ENCODE measurements at regions not wholly inside any gene's neighbourhood (a gene's known extent, or its start where the extent isn't known, plus 50 kb on each side); places are given as distances from the start of the nearest gene placed in this dataset.

DNA sequence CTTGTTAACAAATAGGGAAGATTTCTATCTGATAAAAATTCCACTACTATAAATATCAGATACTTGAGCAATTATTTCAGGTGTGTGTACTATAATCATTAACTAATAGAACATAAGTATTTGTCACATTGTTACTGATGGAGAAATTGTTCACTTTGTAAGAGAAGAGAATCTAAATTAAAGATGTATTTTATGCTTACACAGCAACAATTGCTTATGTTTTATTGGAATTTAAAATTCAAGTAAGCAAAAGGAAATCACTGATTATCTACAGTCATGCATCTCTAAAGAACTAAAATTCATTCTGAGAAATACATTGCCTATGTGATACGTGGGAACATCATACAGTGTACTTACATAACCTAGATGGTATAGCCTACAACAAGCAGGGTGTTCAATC is 1590.8 kb downstream of the GRIK2 start:
- TF ChIP-seq JUNB (CRISPR knock-in tag; conservative IDR thresholded peaks at IDR 0.05) (no peak), TARDBP (IDR thresholded peaks at IDR 0.05) (no peak), EZH2 (IDR thresholded peaks at IDR 0.05; ENCODE audit: borderline replicate concordance, low read depth, low read length) (no peak)
- TF ChIP-seq, protein P1, sequence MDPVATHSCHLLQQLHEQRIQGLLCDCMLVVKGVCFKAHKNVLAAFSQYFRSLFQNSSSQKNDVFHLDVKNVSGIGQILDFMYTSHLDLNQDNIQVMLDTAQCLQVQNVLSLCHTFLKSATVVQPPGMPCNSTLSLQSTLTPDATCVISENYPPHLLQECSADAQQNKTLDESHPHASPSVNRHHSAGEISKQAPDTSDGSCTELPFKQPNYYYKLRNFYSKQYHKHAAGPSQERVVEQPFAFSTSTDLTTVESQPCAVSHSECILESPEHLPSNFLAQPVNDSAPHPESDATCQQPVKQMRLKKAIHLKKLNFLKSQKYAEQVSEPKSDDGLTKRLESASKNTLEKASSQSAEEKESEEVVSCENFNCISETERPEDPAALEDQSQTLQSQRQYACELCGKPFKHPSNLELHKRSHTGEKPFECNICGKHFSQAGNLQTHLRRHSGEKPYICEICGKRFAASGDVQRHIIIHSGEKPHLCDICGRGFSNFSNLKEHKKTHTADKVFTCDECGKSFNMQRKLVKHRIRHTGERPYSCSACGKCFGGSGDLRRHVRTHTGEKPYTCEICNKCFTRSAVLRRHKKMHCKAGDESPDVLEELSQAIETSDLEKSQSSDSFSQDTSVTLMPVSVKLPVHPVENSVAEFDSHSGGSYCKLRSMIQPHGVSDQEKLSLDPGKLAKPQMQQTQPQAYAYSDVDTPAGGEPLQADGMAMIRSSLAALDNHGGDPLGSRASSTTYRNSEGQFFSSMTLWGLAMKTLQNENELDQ (CRISPR knock-in tag; IDR thresholded peaks at IDR 0.05; ENCODE audit: borderline replicate concordance), result no peak
- TF ChIP-seq, protein P2, sequence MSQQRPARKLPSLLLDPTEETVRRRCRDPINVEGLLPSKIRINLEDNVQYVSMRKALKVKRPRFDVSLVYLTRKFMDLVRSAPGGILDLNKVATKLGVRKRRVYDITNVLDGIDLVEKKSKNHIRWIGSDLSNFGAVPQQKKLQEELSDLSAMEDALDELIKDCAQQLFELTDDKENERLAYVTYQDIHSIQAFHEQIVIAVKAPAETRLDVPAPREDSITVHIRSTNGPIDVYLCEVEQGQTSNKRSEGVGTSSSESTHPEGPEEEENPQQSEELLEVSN (IDR thresholded peaks at IDR 0.05; ENCODE audit: borderline replicate concordance in 1 of 2, extremely low read depth in 1 of 2, insufficient read depth in 1 of 2, insufficient read length in 1 of 2, low read depth in 1 of 2, low read length in 1 of 2, poor library complexity in 1 of 2, severe bottlenecking in 1 of 2), result no peak
